HG03097 (cell line): ENCODE measurements at regions not wholly inside any gene's neighbourhood (a gene's known extent, or its start where the extent isn't known, plus 50 kb on each side); places are given as distances from the start of the nearest gene placed in this dataset.
"Not testable (repeated sequence)": the region's sequence is repeated elsewhere in the genome, so short reads cannot be mapped to it uniquely, and the experiment has no call there.

ENCODE experiments used
- ATAC-seq: cut with Tn5 transposase; IDR thresholded peaks from one replicate; pipeline ENCODE4 v1.9.1; 2021; ENCODE audit not compliant: unreplicated experiment, low FRiP score

- ATAC-seq: no peak
Observed at GRCh38 chr10:65130162-65130758, 1609.1 kb downstream of the REEP3 start.

- no peak for ATAC-seq
Observed at GRCh38 chr10:65133652-65134051, 1612.5 kb downstream of the REEP3 start.

- ATAC-seq: no peak
Observed at GRCh38 chr10:65135508-65135907, 1614.3 kb downstream of the REEP3 start.

GRCh38 chr10:65142641-65143435, 1621.6 kb downstream of the REEP3 start:
- no peak for ATAC-seq

GRCh38 chr10:65143723-65144122, 1622.5 kb downstream of the REEP3 start:
- ATAC-seq: no peak

GRCh38 chr10:65149878-65150277, 1628.7 kb downstream of the REEP3 start:
- ATAC-seq: no peak

- ATAC-seq: no peak
Observed at GRCh38 chr10:65166272-65166671, 1645.1 kb downstream of the REEP3 start.

- ATAC-seq: no peak
Observed at GRCh38 chr10:65172249-65172648, 1651.0 kb downstream of the REEP3 start.

- no peak for ATAC-seq
Observed at GRCh38 chr10:65176994-65177393, 1655.8 kb downstream of the REEP3 start.

- no peak for ATAC-seq
Observed at GRCh38 chr10:65183236-65183635, 1662.0 kb downstream of the REEP3 start.

- not testable (repeated sequence) for ATAC-seq
Observed at GRCh38 chr10:65186668-65187067, 1665.5 kb downstream of the REEP3 start.

GRCh38 chr10:65194126-65194525, 1672.9 kb downstream of the REEP3 start:
- ATAC-seq: no peak

GRCh38 chr10:65194555-65194954, 1673.4 kb downstream of the REEP3 start:
- no peak for ATAC-seq

GRCh38 chr10:65196111-65196510, 1674.9 kb downstream of the REEP3 start:
- no peak for ATAC-seq

- no peak for ATAC-seq
Observed at GRCh38 chr10:65197935-65198334, 1676.7 kb downstream of the REEP3 start.

GRCh38 chr10:65201491-65201890, 1680.3 kb downstream of the REEP3 start:
- no peak for ATAC-seq

GRCh38 chr10:65204999-65205398, 1683.8 kb downstream of the REEP3 start:
- no peak for ATAC-seq

- ATAC-seq: no peak
Observed at GRCh38 chr10:65213170-65213569, 1692.0 kb downstream of the REEP3 start.

GRCh38 chr10:65219444-65219843, 1698.2 kb downstream of the REEP3 start:
- no peak for ATAC-seq

- ATAC-seq: no peak
Observed at GRCh38 chr10:65231148-65231547, 1694.7 kb upstream of the LRRTM3 start.

GRCh38 chr10:65234261-65234660, 1691.6 kb upstream of the LRRTM3 start:
- no peak for ATAC-seq

GRCh38 chr10:65235266-65235665, 1690.6 kb upstream of the LRRTM3 start:
- ATAC-seq: no peak
